ENCODE measurements at regions not wholly inside any gene's neighbourhood (a gene's known extent, or its start where the extent isn't known, plus 50 kb on each side); places are given as distances from the start of the nearest gene placed in this dataset.

DNA sequence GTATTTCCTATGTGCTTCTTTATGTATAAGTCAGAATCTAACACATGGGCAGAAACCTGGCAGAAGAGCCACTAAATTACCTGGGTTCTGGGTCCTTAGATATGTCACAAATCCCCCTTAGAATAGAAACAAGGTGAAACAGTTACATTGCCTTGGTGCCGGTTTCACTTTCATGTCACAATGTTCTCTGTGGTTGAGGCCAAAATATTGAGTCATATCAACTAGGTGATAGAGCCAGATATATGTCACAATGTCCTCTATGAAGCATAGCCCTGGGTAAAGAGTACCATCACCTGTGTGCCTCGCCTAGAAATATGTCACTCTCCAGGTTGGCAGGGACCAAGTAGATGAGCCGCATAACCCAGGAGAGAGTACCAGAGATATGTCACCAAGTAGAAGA lies 899.8 kb upstream of the TSPY4 start:
- DNase-seq (ENCODE audit: low read depth, low spot score) = no peak

More for the DNA sequence above, 899.8 kb upstream of the TSPY4 start:
- Histone ChIP-seq H3K4me1 (ENCODE audit: control insufficient read depth, extremely low read depth, insufficient read depth, low read length) (no peaks in the 10 kb centered on the region), H3K27me3 (ENCODE audit: control insufficient read depth in 2 of 2, insufficient read depth in 2 of 2, low read length in 2 of 2) (no peaks in the 10 kb centered on the region), H3K27ac (ENCODE audit: insufficient read depth, low read depth, low read length) (no peak overlapping the region), H3K4me3 (replicated peaks in 1 of 3; ENCODE audit: insufficient read depth in 1 of 3, low read depth in 1 of 3, low read length in 3 of 3) (no peak overlapping the region), H3K36me3 (ENCODE audit: control insufficient read depth in 2 of 2, extremely low read depth in 1 of 2, insufficient read depth in 2 of 2, low read length in 2 of 2) (no peaks in the 10 kb centered on the region), H3K9me3 (replicated peaks; ENCODE audit: control insufficient read depth, insufficient read depth, low read length) (no peaks in the 10 kb centered on the region), H3K79me2 (ENCODE audit: control insufficient read depth, insufficient read depth, low read length) (no peaks in the 10 kb centered on the region), H4K20me1 (replicated peaks; ENCODE audit: control insufficient read depth, extremely low read depth, insufficient read depth, low read length) (no peaks in the 10 kb centered on the region), H2AFZ (ENCODE audit: low read depth, low read length) (no peak overlapping the region), H3K9me1 (replicated peaks; ENCODE audit: control insufficient read depth, extremely low read depth, insufficient read depth, low read length) (no peaks in the 10 kb centered on the region), H3K9ac (replicated peaks; ENCODE audit: extremely low read depth, insufficient read depth, low read length) (no peak overlapping the region), H3K4me2 (ENCODE audit: insufficient read depth, low read length) (no peak overlapping the region)
- dilution Hi-C loops (cut with MboI; ENCODE audit: extremely low pct_ligation_motif_present, low sequenced_read_pairs) (no loop called here), intact Hi-C loops (cut with micrococcal nuclease) (no loop called here)
- no TSS peak for BruUV-seq (replicated peaks)
- TF ChIP-seq JUN (IDR thresholded peaks at IDR 0.05; ENCODE audit: borderline replicate concordance, insufficient read depth, insufficient read length, low read depth) = no peak
- TF ChIP-seq MYC (IDR thresholded peaks at IDR 0.05; ENCODE audit: low read depth, low read length) = no peak
- no peak for TF ChIP-seq EZH2 (IDR thresholded peaks at IDR 0.05; ENCODE audit: borderline replicate concordance, low read depth, low read length, severe bottlenecking)
- no peak for TF ChIP-seq FOS (IDR thresholded peaks at IDR 0.05; ENCODE audit: borderline replicate concordance, insufficient read depth, low read length)
- TF ChIP-seq GATA2 (IDR thresholded peaks at IDR 0.05; ENCODE audit: insufficient read depth, insufficient read length, low read depth, low read length) = no peak
- TF ChIP-seq POLR2AphosphoS5 (IDR thresholded peaks at IDR 0.05; ENCODE audit: insufficient read depth, low read depth, low read length) = no peak
- TF ChIP-seq POLR2A (IDR thresholded peaks at IDR 0.05; ENCODE audit: low read depth, low read length) = no peak
- no peak for TF ChIP-seq CTCF (IDR thresholded peaks at IDR 0.05; ENCODE audit: extremely low read depth in 1 of 2, insufficient read depth in 1 of 2, low read depth in 1 of 2, low read length in 2 of 2)
- CTCF ChIA-PET = no interaction called here
- no peak for FAIRE-seq
- POLR2A ChIA-PET = no interaction called here

Measured in endothelial cell of umbilical vein (primary cell).